ENCODE measurements at regions not wholly inside any gene's neighbourhood (a gene's known extent, or its start where the extent isn't known, plus 50 kb on each side); places are given as distances from the start of the nearest gene placed in this dataset.

DNA sequence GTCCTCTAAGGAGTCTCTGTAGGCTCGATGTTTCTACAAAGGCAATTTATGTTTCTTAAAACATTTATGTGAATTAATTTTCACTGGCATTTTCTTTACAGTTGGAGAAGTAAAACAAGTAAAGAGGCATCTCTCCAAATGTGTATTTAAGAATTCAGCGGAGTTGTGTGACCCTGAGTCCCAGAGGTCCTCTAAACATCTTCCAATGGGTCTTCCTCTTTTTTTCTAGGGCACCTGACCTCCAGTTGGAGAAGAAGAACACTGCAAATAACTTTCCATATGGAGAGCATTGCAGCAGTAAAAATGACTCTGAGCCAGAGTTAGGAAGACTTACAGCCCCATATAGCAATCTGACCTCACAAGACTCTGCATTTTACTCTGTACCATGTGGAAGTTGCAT, 480.5 kb upstream of the RAG2 start:
- Histone ChIP-seq H3K9me3 (no peaks in the 10 kb centered on the region), H3K36me3 (no peaks in the 10 kb centered on the region), H3K4me3 (no peak overlapping the region), H3K4me1 (ENCODE audit: insufficient read depth) (no peaks in the 10 kb centered on the region), H3K27me3 (no peaks in the 10 kb centered on the region), H3K27ac (no peak overlapping the region)
- intact Hi-C loops (cut with DNase I), result no loop called here
- no peak for DNase-seq
- TF ChIP-seq, protein P1, sequence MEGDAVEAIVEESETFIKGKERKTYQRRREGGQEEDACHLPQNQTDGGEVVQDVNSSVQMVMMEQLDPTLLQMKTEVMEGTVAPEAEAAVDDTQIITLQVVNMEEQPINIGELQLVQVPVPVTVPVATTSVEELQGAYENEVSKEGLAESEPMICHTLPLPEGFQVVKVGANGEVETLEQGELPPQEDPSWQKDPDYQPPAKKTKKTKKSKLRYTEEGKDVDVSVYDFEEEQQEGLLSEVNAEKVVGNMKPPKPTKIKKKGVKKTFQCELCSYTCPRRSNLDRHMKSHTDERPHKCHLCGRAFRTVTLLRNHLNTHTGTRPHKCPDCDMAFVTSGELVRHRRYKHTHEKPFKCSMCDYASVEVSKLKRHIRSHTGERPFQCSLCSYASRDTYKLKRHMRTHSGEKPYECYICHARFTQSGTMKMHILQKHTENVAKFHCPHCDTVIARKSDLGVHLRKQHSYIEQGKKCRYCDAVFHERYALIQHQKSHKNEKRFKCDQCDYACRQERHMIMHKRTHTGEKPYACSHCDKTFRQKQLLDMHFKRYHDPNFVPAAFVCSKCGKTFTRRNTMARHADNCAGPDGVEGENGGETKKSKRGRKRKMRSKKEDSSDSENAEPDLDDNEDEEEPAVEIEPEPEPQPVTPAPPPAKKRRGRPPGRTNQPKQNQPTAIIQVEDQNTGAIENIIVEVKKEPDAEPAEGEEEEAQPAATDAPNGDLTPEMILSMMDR (IDR thresholded peaks at IDR 0.05), result no peak
- TF ChIP-seq POLR2A (IDR thresholded peaks at IDR 0.05) (no peak), EP300 (IDR thresholded peaks at IDR 0.05) (no peak)
- WGBS, 3 donors, result 11 to 21% (median 12%) methylated on average over 2 of the region's 2 CpGs

DNA sequence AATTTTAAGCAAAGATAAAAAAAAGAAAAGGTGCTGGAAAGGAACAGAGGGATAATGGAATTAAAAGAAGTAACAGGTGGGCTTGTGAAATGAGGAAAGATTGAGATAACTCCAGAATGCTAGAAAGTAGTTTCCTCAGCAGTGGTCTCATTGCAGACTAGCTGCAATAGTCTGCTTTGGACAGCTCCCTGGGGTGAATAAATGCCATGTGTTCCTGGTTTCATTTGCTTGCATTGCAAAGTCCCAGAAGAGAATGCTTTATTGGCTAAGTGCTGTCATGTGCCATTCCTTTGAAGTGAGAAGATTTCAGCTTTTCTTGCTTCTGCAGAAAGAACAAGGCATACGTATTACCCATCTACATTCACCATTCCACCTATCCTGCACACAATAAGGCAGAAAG, 478.8 kb upstream of the RAG2 start:
- Histone ChIP-seq H3K9me3 (no peaks in the 10 kb centered on the region), H3K36me3 (no peaks in the 10 kb centered on the region), H3K27ac (no peak overlapping the region), H3K27me3 (no peaks in the 10 kb centered on the region), H3K4me1 (ENCODE audit: insufficient read depth) (no peaks in the 10 kb centered on the region), H3K4me3 (no peak overlapping the region)
- no peak for DNase-seq
- intact Hi-C loops (cut with DNase I), result no loop called here
- TF ChIP-seq POLR2A (IDR thresholded peaks at IDR 0.05) (no peak), EP300 (IDR thresholded peaks at IDR 0.05) (no peak)
- TF ChIP-seq, protein P1 (IDR thresholded peaks at IDR 0.05), result no peak
- WGBS, 3 donors, result 58 to 70% (median 60%) methylated on average over 1 of the region's 1 CpG

DNA sequence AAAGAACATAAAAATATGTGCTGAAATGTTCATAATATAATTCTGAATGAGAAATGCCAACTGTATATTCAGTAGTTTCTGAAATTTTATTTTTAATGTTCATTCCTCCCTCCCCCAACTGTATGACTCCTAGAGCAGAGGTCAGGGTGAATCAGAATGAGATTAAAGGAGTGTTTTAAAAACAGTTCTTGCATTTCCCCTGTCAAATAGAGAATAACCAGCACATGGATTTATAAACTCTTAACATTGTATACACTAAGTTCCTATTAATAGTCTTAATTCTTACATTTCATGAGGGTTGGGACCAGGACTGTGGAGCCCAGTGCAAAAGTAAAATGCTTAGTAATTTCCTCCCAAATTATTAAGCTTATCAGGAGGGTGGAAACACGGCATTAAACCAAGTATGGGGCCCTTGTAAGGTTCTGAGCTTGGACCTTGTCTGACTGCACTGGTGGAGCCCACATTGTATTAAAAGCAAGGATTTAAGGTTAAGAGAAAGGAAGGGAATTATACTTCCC, 474.6 kb upstream of the RAG2 start:
- Histone ChIP-seq H3K36me3 (no peaks in the 10 kb centered on the region), H3K9me3 (no peaks in the 10 kb centered on the region), H3K4me3 (no peak overlapping the region), H3K4me1 (ENCODE audit: insufficient read depth) (no peaks in the 10 kb centered on the region), H3K27ac (no peak overlapping the region), H3K27me3 (no peaks in the 10 kb centered on the region)
- 0 to 9% (median 6%) methylated on average over 1 of the region's 1 CpG for WGBS, 3 donors
- intact Hi-C loops (cut with DNase I), result no loop called here
- DNase-seq, result no peak
- TF ChIP-seq POLR2A (IDR thresholded peaks at IDR 0.05) (no peak), EP300 (IDR thresholded peaks at IDR 0.05) (no peak)
- TF ChIP-seq, protein P1 (IDR thresholded peaks at IDR 0.05), result no peak

DNA sequence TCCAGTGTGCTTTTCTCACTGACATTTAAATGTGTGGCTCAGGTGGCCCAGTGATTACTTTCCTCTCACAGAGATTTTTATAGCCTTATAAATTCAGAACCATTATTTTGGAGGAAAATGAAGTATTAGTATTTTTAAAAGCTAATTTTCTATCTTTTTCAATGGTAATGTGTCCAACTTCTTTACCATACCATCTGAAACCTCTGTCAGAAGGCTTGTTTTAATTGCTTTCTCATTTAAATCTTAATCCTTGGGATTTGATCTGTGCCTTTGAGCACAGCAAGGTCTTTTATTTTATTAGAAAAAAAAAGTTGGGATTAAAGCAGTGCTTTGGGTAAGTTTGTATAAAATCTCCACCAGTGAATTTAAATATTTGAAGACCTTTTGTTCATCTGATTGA, 452.3 kb upstream of the RAG2 start:
- Histone ChIP-seq H3K27ac (no peak overlapping the region), H3K4me3 (no peak overlapping the region), H3K9me3 (no peaks in the 10 kb centered on the region), H3K27me3 (no peaks in the 10 kb centered on the region), H3K4me1 (ENCODE audit: insufficient read depth) (no peaks in the 10 kb centered on the region), H3K36me3 (no peaks in the 10 kb centered on the region)
- intact Hi-C loops (cut with DNase I), result no loop called here
- DNase-seq, result no peak
- TF ChIP-seq, protein P1 (IDR thresholded peaks at IDR 0.05), result no peak
- TF ChIP-seq POLR2A (IDR thresholded peaks at IDR 0.05), result no peak
- TF ChIP-seq EP300 (IDR thresholded peaks at IDR 0.05), result no peak

Data from ovary (tissue), 7 donors.